Right ventricle myocardium superior (tissue), 1 donor: ENCODE measurements at regions not wholly inside any gene's neighbourhood (a gene's known extent, or its start where the extent isn't known, plus 50 kb on each side); places are given as distances from the start of the nearest gene placed in this dataset.

Experiments used
- ATAC-seq: fragments of 200-7000 bp; cut with Tn5 transposase; one replicate; pipeline ENCODE4 v1.9.1; 2020; ENCODE audit warnings: mild to moderate bottlenecking; ENCODE audit not compliant: poor library complexity
- DNase-seq: peaks from one replicate; pipeline ENCODE4 v3.0.0-alpha.2; 2020
- intact Hi-C: fragments of 100-400 bp; cut with DNase I; formaldehyde crosslinking; loops from one replicate; pipeline ENCODE4 v1.11.2; 2022
- donor health status: DM: no; HTN: yes; CAD: no; lungs with severe emphysema.

DNA sequence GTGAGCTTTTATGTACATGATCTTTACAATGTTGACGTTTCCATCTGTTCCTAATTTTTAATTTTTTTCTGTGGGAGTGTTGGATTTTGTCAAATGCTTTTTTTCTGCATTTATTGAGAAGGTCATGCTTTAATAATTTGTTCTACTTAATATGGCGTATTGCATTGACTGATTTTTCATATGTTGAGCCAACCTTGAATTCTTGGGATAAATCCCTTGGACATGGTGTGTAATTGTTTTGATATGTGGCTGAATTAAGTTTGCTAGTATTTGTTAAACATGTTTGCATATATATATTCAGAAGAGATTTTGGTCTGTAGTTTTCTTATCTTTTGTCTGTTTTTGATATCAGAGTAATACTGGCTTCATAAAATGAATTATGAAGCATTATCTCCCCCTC is 256.7 kb downstream of the EDEM1 start:
- intact Hi-C loops: loop anchor here (10.0 kb wide), 1 partner anchor 61 kb away; no protein-coding TSS in a partner anchor
- ATAC-seq (no peak), DNase-seq (no peak)

- intact Hi-C loops: loop anchor here (10.0 kb wide), 1 partner anchor 59 kb away; no protein-coding TSS in a partner anchor
- no peak for ATAC-seq
- no peak for DNase-seq
Observed at GRCh38 chr3:5445676-5446201, 258.2 kb downstream of the EDEM1 start.

GRCh38 chr3:5448246-5448645 is 260.7 kb downstream of the EDEM1 start:
- intact Hi-C loops: loop anchor here (10.0 kb wide), 1 partner anchor 57 kb away; no protein-coding TSS in a partner anchor
- ATAC-seq: no peak

GRCh38 chr3:5448816-5449215 is 261.3 kb downstream of the EDEM1 start:
- intact Hi-C loops: loop anchor here (10.0 kb wide), 1 partner anchor 56 kb away; no protein-coding TSS in a partner anchor
- ATAC-seq: no peak
- DNase-seq: no peak

More at GRCh38 chr3:5448246-5448645, 260.7 kb downstream of the EDEM1 start:
- DNase-seq: no peak

DNA sequence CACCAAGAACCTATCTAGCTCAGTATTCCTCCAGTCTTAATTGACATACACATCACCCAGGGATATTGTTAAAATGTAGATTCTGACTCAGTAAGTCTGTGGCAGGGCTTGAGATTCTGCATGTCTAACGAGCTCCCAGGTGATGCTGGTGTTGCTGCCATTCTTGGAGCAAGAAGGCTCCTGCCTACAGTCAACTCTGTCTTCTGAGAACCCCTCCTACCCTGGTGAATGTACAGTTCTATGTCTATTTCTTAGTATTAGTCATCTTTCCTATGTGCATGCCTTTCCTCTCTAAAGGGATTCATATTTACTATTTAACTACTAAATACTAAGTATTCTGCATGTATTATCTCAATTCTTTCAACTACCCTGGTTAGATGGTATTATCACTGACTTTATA is 268.7 kb downstream of the EDEM1 start:
- ATAC-seq (no peak), DNase-seq (no peak)
- intact Hi-C loops: no loop called here

DNA sequence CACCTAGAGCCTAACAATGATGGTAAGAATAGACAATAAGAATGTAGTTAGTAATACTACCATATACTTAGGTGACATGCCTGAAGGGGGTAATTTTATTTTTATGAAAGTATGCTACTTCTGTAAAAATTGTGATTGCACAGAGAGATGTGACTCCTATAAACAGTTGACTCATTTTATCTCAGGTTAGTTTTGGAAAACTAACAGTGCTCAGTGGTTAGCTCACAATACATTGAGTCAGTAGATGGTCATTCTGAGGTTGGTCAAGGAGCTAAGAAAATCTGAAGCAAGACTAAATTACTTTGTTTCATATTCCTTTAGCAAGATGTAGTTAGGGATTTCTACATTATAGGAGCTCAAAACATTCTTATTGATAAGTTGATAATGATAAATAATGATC is 271.0 kb downstream of the EDEM1 start:
- DNase-seq (no peak), ATAC-seq (no peak)
- intact Hi-C loops: no loop called here

- no peak for ATAC-seq
- intact Hi-C loops: no loop called here
- no peak for DNase-seq
Observed at GRCh38 chr3:5462086-5462485, 274.6 kb downstream of the EDEM1 start.

GRCh38 chr3:5463991-5464390 is 276.5 kb downstream of the EDEM1 start:
- DNase-seq (no peak), ATAC-seq (peak; percentile 43)
- intact Hi-C loops: no loop called here

- no peak for DNase-seq
- ATAC-seq: no peak
- intact Hi-C loops: no loop called here
Observed at GRCh38 chr3:5464649-5465048, 277.1 kb downstream of the EDEM1 start.

- DNase-seq (no peak), ATAC-seq (no peak)
- intact Hi-C loops: no loop called here
Observed at GRCh38 chr3:5465183-5465582, 277.7 kb downstream of the EDEM1 start.

- DNase-seq: no peak
- intact Hi-C loops: no loop called here
- no peak for ATAC-seq
Observed at GRCh38 chr3:5466065-5466464, 278.6 kb downstream of the EDEM1 start.

DNA sequence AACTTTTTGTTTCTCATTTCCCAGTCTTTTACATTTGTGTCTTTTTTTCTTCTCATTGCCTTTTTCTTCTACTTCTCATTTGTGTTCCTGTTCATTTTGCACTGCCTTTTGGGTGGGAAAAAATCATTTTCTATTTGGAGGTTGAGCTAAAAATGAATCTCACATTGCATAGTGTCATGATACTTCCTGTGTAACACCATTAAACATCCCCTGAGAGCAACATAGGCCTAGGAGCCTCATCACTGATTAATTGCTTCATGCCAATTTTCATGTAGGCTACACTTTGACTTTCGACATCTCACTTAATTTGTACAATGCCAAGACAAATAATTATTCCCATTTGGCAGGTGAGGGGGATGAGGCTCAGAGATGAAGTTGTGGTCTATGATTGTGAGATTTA is 279.2 kb downstream of the EDEM1 start:
- intact Hi-C loops: no loop called here
- ATAC-seq: no peak
- no peak for DNase-seq

- DNase-seq: no peak
- intact Hi-C loops: no loop called here
- ATAC-seq: no peak
Observed at GRCh38 chr3:5473471-5473870, 286.0 kb downstream of the EDEM1 start.

- no peak for ATAC-seq
- DNase-seq: no peak
- intact Hi-C loops: no loop called here
Observed at GRCh38 chr3:5476403-5476802, 288.9 kb downstream of the EDEM1 start.

GRCh38 chr3:5479229-5479799 is 291.8 kb downstream of the EDEM1 start:
- ATAC-seq: no peak
- intact Hi-C loops: no loop called here
- no peak for DNase-seq

DNA sequence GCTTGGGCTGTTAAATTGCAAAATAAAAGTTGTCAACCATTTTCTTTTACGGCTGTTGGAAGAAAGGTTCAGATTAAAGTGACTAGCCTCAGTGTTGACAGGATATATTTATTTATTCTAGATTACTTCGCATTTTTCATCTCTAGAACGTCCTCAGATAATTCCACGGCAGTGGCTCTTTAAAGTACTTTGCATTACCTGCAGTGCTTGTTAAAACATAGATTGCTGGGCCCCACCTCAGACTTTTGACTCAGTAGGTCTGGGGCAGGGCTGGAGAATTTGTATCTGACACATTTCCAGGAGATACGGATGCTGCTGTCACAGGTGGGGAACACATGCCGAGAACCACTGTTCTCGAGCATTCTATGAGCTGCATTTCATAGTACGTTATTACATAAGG is 292.7 kb downstream of the EDEM1 start:
- intact Hi-C loops: no loop called here
- ATAC-seq (no peak), DNase-seq (no peak)

DNA sequence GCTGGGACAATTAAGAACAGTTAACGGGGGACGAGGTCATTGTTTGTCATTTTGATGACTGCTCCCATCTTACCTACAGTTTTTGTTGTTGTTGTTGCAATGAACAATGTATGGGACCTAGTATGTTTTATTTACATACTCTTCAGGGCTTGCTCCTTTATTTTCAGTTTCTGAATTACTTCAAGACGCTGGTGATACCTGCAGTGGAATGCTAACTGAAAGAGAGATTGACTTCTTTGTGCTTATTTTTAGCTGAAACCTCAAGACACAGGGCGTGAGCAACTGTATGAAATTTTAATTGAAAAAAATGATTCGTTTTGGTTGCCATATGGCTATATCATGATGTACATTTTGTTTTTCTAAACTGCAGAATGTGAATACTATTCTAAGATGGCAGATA is 297.9 kb downstream of the EDEM1 start:
- intact Hi-C loops: no loop called here
- no peak for DNase-seq
- ATAC-seq: no peak

- ATAC-seq (no peak), DNase-seq (no peak)
- intact Hi-C loops: no loop called here
Observed at GRCh38 chr3:5488771-5489170, 301.3 kb downstream of the EDEM1 start.

GRCh38 chr3:5489536-5489935 is 302.0 kb downstream of the EDEM1 start:
- no peak for DNase-seq
- no peak for ATAC-seq
- intact Hi-C loops: no loop called here

- intact Hi-C loops: no loop called here
- ATAC-seq: no peak
- DNase-seq: no peak
Observed at GRCh38 chr3:5494905-5495519, 307.5 kb downstream of the EDEM1 start.
